ENCODE measurements at regions not wholly inside any gene's neighbourhood (a gene's known extent, or its start where the extent isn't known, plus 50 kb on each side); places are given as distances from the start of the nearest gene placed in this dataset.
"Not testable (repeated sequence)": the region's sequence is repeated elsewhere in the genome, so short reads cannot be mapped to it uniquely, and the experiment has no call there.

- Mint-ChIP-seq H3K4me1 (ENCODE audit: low read depth) (no peaks in the 10 kb centered on the region), H3K27me3 (ENCODE audit: low read depth) (peaks cover 12% of the 10 kb centered on the region), H3K27ac (no peak overlapping the region), H3K36me3 (ENCODE audit: insufficient read depth in 2 of 2) (no peaks in the 10 kb centered on the region), H3K4me3 (no peak overlapping the region), H3K9me3 (no peaks in the 10 kb centered on the region)
- ATAC-seq (replicated peaks in 1 of 2) (no peak), DNase-seq (no peak)
Observed at GRCh38 chr15:30791239-30792175, 112.2 kb upstream of the FAN1 start.

- not testable (repeated sequence) for ATAC-seq (replicated peaks in 1 of 2); H3K4me3 Mint-ChIP-seq; H3K36me3 Mint-ChIP-seq (ENCODE audit: insufficient read depth in 2 of 2); H3K9me3 Mint-ChIP-seq; H3K4me1 Mint-ChIP-seq (ENCODE audit: low read depth); DNase-seq; H3K27ac Mint-ChIP-seq
- peaks cover 12% of the 10 kb centered on the region for H3K27me3 Mint-ChIP-seq (ENCODE audit: low read depth)
Observed at GRCh38 chr15:30792843-30793242, 110.9 kb upstream of the FAN1 start.

DNA sequence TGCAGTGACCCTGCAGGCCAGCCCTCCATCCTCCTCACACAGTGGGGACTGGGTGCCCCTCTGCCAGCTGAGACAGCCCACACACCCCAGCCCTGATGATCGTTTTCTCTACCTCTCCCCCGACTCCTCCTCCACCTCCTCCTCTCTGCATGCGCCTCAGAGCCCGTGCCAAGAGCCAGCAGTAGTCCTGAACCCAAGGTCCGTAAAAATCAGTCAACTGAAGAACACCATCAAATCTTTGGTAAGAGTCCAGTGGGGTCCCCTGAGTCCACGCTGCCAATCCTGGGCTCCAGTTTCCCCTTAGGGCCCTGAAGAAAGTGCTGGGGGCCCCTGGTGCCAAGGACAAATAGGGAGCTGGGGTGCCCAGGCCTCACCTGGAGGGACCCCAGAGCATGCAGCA is 109.3 kb upstream of the FAN1 start:
- peaks cover 5% of the 10 kb centered on the region for H3K27me3 Mint-ChIP-seq (ENCODE audit: low read depth)
- no peaks in the 10 kb centered on the region for H3K36me3 Mint-ChIP-seq (ENCODE audit: insufficient read depth in 2 of 2)
- no peaks in the 10 kb centered on the region for H3K4me1 Mint-ChIP-seq (ENCODE audit: low read depth)
- DNase-seq (no peak), ATAC-seq (replicated peaks in 1 of 2) (no peak)
- no peak overlapping the region for H3K27ac Mint-ChIP-seq
- H3K4me3 Mint-ChIP-seq, result no peak overlapping the region
- H3K9me3 Mint-ChIP-seq, result no peaks in the 10 kb centered on the region

DNA sequence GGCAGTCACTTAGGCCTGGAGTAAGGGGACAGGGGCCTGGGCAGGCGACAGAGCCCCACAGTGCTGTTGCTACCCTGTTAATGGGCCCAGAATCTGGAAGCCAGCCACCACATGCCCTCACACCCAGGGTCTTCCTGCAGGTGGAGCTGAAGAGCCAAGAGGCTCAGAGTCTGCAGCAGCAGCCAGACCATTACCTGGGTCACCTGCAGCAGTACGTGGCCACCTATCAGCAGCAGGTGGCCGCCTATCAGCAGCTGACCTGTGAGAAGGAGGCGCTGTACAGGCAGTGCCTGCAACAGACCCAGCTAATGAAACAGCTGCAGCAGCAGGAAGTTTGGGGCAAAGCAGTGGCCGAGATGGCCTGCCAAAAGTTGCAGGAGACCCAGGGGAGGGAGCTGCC is 104.2 kb upstream of the FAN1 start:
- H3K27ac Mint-ChIP-seq, result not testable (repeated sequence)
- DNase-seq, result peak in 1 of 2 donors; percentile 7

DNA sequence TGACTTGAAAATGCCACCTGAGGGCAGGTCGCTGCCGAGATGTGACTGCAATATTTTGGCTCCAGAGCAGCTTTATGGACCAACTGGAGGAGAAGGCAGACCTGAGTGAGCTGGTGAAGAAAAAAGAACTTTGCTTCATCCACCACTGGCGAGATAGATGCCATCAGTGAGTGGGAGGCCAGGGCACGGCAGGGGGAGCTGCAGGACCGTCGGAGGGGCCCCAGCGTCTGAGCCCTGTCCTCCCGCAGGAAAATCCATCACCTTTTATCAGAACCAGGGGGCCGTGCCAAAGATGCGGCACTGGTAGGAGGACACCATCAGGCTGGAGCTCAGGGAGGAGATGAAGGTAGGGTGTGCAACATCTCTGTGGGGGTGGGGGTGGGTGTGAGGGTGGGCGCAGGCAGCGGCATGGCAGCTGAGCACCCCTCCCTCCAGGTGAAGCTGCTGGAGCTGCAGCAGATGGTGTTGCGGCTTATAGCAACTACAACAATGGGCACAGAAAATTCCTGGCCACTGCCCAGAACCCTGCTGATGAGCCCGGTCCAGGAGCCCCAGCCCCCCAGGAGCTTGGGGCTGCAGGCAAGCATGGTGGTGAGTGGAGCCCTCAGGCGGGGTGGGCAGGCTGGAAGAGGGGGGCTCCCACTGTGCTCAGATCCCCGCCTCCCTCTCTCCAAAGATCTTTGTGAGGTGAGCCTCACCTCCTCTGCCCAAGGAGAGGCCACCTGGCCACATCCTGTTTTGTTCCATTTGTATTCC is 102.4 kb upstream of the FAN1 start:
- not testable (repeated sequence) for H3K36me3 Mint-ChIP-seq (ENCODE audit: insufficient read depth in 2 of 2); H3K4me3 Mint-ChIP-seq; H3K27ac Mint-ChIP-seq; ATAC-seq (replicated peaks in 1 of 2); H3K4me1 Mint-ChIP-seq (ENCODE audit: low read depth); H3K27me3 Mint-ChIP-seq (ENCODE audit: low read depth); DNase-seq; H3K9me3 Mint-ChIP-seq

More for the DNA sequence above, 104.2 kb upstream of the FAN1 start:
- H3K4me1 Mint-ChIP-seq (ENCODE audit: low read depth); H3K36me3 Mint-ChIP-seq (ENCODE audit: insufficient read depth in 2 of 2); ATAC-seq (replicated peaks in 1 of 2); H3K9me3 Mint-ChIP-seq; H3K27me3 Mint-ChIP-seq (ENCODE audit: low read depth); H3K4me3 Mint-ChIP-seq: not testable (repeated sequence)

GRCh38 chr15:30802001-30802400 is 101.7 kb upstream of the FAN1 start:
- DNase-seq; H3K4me1 Mint-ChIP-seq (ENCODE audit: low read depth); H3K27ac Mint-ChIP-seq; ATAC-seq (replicated peaks in 1 of 2); H3K9me3 Mint-ChIP-seq; H3K27me3 Mint-ChIP-seq (ENCODE audit: low read depth); H3K36me3 Mint-ChIP-seq (ENCODE audit: insufficient read depth in 2 of 2); H3K4me3 Mint-ChIP-seq: not testable (repeated sequence)

DNA sequence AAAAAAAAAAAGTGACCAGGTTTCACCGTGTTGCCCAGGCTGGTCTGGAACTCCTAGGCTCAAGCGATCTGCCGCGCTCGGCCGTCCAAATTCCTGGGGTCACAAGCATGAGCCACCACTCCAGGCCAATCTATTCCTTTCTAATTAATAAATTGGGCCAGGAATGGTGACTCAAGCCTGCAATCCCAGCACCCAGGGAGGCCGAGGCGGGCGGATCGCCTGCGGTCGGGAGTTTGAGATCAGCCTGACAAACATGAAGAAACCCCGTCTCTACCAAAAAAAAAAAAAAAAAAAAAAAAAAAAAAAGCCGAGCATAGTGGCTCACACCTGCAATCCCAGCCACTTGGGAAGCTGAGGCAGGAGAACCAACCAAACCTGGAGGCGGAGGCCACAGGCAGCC is 100.0 kb upstream of the FAN1 start:
- not testable (repeated sequence) for H3K4me3 Mint-ChIP-seq; H3K27ac Mint-ChIP-seq; ATAC-seq (replicated peaks in 1 of 2); H3K9me3 Mint-ChIP-seq; H3K4me1 Mint-ChIP-seq (ENCODE audit: low read depth); H3K27me3 Mint-ChIP-seq (ENCODE audit: low read depth); H3K36me3 Mint-ChIP-seq (ENCODE audit: insufficient read depth in 2 of 2); DNase-seq

DNA sequence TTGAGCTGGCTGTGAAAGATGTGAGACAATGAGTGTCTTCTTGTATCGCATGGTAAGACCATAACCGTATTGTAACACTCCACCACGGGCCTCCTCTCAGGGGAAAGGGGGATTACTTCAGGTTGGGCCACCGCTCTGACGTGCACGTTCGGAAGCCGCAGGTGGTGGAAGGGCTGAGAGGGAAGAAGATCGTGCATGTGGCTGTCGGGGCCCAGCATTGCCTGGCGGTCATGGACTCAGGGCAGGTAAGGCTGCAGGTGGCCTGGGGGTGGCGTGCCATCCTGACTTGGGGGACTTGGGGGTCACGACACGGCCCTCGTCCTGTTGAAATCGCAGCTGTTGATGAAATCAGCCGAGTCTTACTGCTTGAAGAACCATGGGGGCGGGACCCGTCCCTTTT is 87.3 kb upstream of the FAN1 start:
- H3K9me3 Mint-ChIP-seq, result no peaks in the 10 kb centered on the region
- no peaks in the 10 kb centered on the region for H3K36me3 Mint-ChIP-seq (ENCODE audit: insufficient read depth in 2 of 2)
- DNase-seq, result no peak
- no peaks in the 10 kb centered on the region for H3K27me3 Mint-ChIP-seq (ENCODE audit: low read depth)
- peak overlapping the region in 1 of 2 donors; percentile 57 for H3K4me3 Mint-ChIP-seq
- no peak for ATAC-seq (replicated peaks in 1 of 2)
- no peaks in the 10 kb centered on the region for H3K4me1 Mint-ChIP-seq (ENCODE audit: low read depth)
- no peak overlapping the region for H3K27ac Mint-ChIP-seq

DNA sequence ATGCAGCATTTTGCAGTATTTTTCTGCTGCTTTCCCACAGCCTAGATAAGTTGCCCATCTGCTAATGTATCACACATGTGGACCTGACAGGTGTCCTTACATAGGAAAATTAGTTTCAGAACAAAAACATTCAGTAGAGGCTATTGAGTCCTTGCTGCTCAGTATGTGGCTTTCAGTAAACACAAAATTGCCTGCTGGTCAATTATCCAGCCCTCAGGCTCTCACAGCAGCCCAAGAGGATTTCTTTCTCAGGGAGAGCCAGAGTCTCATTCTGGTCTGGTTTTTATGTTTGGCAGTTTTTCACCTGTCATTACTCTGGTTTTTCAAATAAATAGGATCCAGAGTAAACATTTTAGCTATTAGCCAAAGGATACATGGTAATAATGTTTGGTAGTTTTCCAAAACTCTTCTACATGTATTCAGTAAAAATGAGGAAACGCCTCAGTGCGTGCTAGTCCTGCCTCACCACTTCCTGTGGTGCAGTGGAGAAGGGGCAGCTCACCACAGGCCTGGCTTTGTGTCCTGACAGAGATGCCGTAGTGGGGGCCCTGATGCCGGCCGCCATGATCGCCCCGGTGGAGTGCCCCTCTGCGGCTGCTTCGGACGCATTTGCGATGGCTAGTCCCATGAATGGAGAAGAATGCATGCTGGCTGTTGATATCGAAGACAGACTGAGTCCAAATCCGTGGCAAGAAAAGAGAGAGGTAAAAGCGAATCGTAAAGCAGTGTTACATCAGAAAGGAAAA is 80.5 kb upstream of the FAN1 start:
- H3K9me3 Mint-ChIP-seq; H3K27me3 Mint-ChIP-seq (ENCODE audit: low read depth); H3K36me3 Mint-ChIP-seq (ENCODE audit: insufficient read depth in 2 of 2): not testable (repeated sequence)
- peak; percentile 88 to 97 for ATAC-seq (replicated peaks in 1 of 2)
- Mint-ChIP-seq H3K4me3 (peak overlapping the region; percentile 97 to 100), H3K27ac (peak overlapping the region; percentile 99), H3K4me1 (ENCODE audit: low read depth) (peaks cover 11% of the 10 kb centered on the region)
- peak; percentile 57 to 76 for DNase-seq

DNA sequence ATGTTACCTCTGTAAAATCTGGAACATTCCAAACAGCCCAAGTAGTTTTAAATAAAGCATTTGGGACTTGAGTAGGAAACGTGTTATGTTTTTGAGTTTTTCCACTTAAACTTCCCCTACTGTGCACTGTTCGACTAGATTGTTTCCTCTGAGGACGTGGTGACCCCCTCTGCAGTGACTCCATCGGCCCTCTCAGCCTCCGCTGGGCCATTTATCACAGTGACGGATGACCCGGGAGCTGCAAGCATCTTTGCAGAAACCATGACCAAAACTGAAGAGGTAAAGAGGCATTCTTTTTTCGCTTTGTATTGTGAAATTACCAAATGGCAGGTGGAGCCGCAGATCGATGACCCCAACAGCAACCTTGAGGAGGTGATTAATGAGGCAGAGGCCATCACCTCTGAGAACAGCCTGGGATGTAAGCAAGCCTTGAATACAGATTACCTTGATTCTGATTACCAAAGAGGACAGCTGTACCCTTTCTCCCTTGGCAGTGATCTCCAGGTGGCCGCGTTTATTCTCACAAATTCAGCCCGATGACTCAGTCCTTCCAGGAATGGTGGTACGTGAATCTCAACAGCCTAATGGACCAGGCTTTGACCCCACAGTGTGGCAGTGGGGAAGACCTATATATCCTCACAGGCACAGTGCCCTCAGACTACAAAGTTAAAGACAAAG is 79.1 kb upstream of the FAN1 start:
- H3K9me3 Mint-ChIP-seq, result no peaks in the 10 kb centered on the region
- H3K27ac Mint-ChIP-seq, result peak overlapping the region; percentile 63
- H3K36me3 Mint-ChIP-seq (ENCODE audit: insufficient read depth in 2 of 2), result peaks cover 3 to 4% of the 10 kb centered on the region in 2 donors
- ATAC-seq (replicated peaks in 1 of 2) (no peak), DNase-seq (no peak)
- H3K27me3 Mint-ChIP-seq (ENCODE audit: low read depth), result no peaks in the 10 kb centered on the region
- peaks cover 15% of the 10 kb centered on the region for H3K4me1 Mint-ChIP-seq (ENCODE audit: low read depth)
- H3K4me3 Mint-ChIP-seq, result peak overlapping the region; percentile 73 to 97

GRCh38 chr15:30827625-30828303 is 76.0 kb upstream of the FAN1 start:
- H3K9me3 Mint-ChIP-seq, result no peaks in the 10 kb centered on the region
- H3K27me3 Mint-ChIP-seq (ENCODE audit: low read depth), result no peaks in the 10 kb centered on the region
- H3K4me1 Mint-ChIP-seq (ENCODE audit: low read depth), result peaks cover 15% of the 10 kb centered on the region
- peak overlapping the region; percentile 18 for H3K27ac Mint-ChIP-seq
- peak overlapping the region; percentile 31 to 64 for H3K4me3 Mint-ChIP-seq
- no peak for ATAC-seq (replicated peaks in 1 of 2)
- H3K36me3 Mint-ChIP-seq (ENCODE audit: insufficient read depth in 2 of 2), result peaks cover 4 to 5% of the 10 kb centered on the region in 2 donors
- no peak for DNase-seq

DNA sequence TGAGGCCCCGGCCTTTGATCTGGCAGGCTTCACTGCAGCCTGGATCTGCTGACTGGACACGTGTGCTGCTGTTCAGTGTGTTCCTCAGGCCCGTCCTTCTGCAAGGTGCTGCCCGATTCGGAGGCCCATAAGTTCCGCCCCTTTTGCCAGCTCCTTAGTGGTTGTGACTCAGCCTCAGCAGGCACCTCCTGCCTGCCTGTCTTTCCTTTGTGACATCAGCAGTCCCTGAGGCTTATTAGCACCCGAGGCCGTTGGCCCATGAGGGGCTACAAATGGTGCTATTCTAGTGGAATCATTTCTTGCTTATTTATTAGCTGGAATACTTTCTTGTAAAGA is 75.4 kb upstream of the FAN1 start:
- Mint-ChIP-seq H3K27ac (peak overlapping the region; percentile 18), H3K4me3 (peak overlapping the region; percentile 31 to 64), H3K4me1 (ENCODE audit: low read depth) (peaks cover 19% of the 10 kb centered on the region)
- peak; percentile 67 to 71 for ATAC-seq (replicated peaks in 1 of 2)
- H3K36me3 Mint-ChIP-seq (ENCODE audit: insufficient read depth in 2 of 2); H3K9me3 Mint-ChIP-seq; H3K27me3 Mint-ChIP-seq (ENCODE audit: low read depth); DNase-seq: not testable (repeated sequence)
